GM12878 (cell line): ENCODE measurements at regions not wholly inside any gene's neighbourhood (a gene's known extent, or its start where the extent isn't known, plus 50 kb on each side); places are given as distances from the start of the nearest gene placed in this dataset.

Experiments
- ATAC-seq: fragments of 200-7000 bp; cut with Tn5 transposase; 3 replicates; pipeline ENCODE4 v1.9.1; 2020; ENCODE audit warnings: mild to moderate bottlenecking, moderate library complexity
- BruUV-seq: library from RNA; stranded (reverse); fragments of 400-500 nt; replicated peaks from 2 replicates; lab custom pipeline; 2021; lab: Mats Ljungman, UMichigan
- CTCF ChIA-PET: fragments of 300-600 bp; sonication (Branson Sonifier 250); formaldehyde crosslinking; extraction: SDS; loops from one replicate; lab custom pipeline; 2021; ENCODE audit warnings: inconsistent platforms; lab: Yijun Ruan, JAX
- POLR2A ChIA-PET: fragments of 350-600 bp; formaldehyde crosslinking; extraction: SDS; loops from one replicate; lab custom pipeline; 2021; ENCODE audit warnings: inconsistent platforms; lab: Charles Lee
- RAD21 ChIA-PET: fragments of 300-600 bp; sonication (Branson Sonifier 250); formaldehyde crosslinking; loops from one replicate; lab custom pipeline; 2023; ENCODE audit warnings: antibody characterized with exemption; ENCODE audit not compliant: unreplicated experiment; lab: Charles Lee
- SMC1A ChIA-PET: fragments of 300-600 bp; sonication (Branson Sonifier 250); formaldehyde crosslinking; loops from one replicate; lab custom pipeline; 2023; ENCODE audit not compliant: unreplicated experiment, uncharacterized antibody; lab: Charles Lee
- DNase-seq: peaks from one replicate; pipeline ENCODE4 v3.0.0-alpha.2; 2011; ENCODE audit warnings: low read depth, low spot score
- FAIRE-seq: peaks from 3 replicates; lab custom pipeline; 2011; peaks lifted over from hg19 to GRCh38; lab: Jason Lieb, UNC
- H2AFZ ChIP-seq: 2 replicates; pipeline ENCODE4 v1.6.0; 2011; ENCODE audit warnings: low read depth, low read length, control low read depth; ENCODE audit not compliant: control insufficient read depth
- H3K27ac ChIP-seq: 2 replicates; pipeline ENCODE4 v1.5.1; 2011; ENCODE audit warnings: control low read depth; ENCODE audit not compliant: control insufficient read depth, insufficient read depth
- H3K27me3 ChIP-seq, 2 experiments: replicated peaks in 1 of 2; 2 replicates each; pipeline versions ENCODE4 v1.6.0 to v1.6.1; 2011; ENCODE audit warnings: low read length in 1 of 2; ENCODE audit not compliant: control insufficient read depth in 2 of 2, insufficient read depth in 2 of 2
- H3K36me3 ChIP-seq, 2 experiments: 2 replicates each; pipeline ENCODE4 v1.5.1; 2011; ENCODE audit warnings: low read length in 1 of 2; ENCODE audit not compliant: control insufficient read depth in 2 of 2, insufficient read depth in 2 of 2
- H3K4me1 ChIP-seq: 2 replicates; pipeline ENCODE4 v1.6.1; 2011; ENCODE audit warnings: mild to moderate bottlenecking, low read length, moderate library complexity, mixed read lengths; ENCODE audit not compliant: control insufficient read depth, insufficient read depth
- H3K4me2 ChIP-seq: 2 replicates; pipeline ENCODE4 v1.6.0; 2011; ENCODE audit warnings: control low read depth; ENCODE audit not compliant: control insufficient read depth, insufficient read depth
- H3K4me3 ChIP-seq: fragments of 200-600 bp; sonication (generic); 2 replicates; pipeline ENCODE4 v1.5.1; 2016
- H3K79me2 ChIP-seq: 2 replicates; pipeline ENCODE4 v1.6.0; 2011; ENCODE audit warnings: low read length; ENCODE audit not compliant: control insufficient read depth, insufficient read depth
- H3K9ac ChIP-seq: 2 replicates; pipeline ENCODE4 v1.8.0; 2011; ENCODE audit warnings: low read length, control low read depth, mixed read lengths; ENCODE audit not compliant: control insufficient read depth, insufficient read depth
- H3K9me3 ChIP-seq: replicated peaks from 3 replicates; pipeline ENCODE4 v1.5.1; 2011; ENCODE audit warnings: mild to moderate bottlenecking, low read length; ENCODE audit not compliant: control insufficient read depth, insufficient read depth
- H4K20me1 ChIP-seq: 2 replicates; pipeline ENCODE4 v1.6.0; 2011; ENCODE audit not compliant: control insufficient read depth, insufficient read depth
- ASH2L ChIP-seq: fragments of 300-600, 200-600 bp; sonication (generic); IDR thresholded peaks from 2 replicates; pipeline ENCODE4 v1.6.1; 2017; ENCODE audit warnings: low read depth, mild to moderate bottlenecking, borderline replicate concordance
- E2F4 ChIP-seq: IDR thresholded peaks from 2 replicates; pipeline ENCODE4 v1.6.1; 2012; ENCODE audit warnings: low read depth, low read length, improper control_type of control experiment
- EED ChIP-seq: sonication (generic); IDR thresholded peaks from 2 replicates; pipeline ENCODE4 v1.6.1; 2016; ENCODE audit warnings: antibody characterized with exemption, low read depth
- EP300 ChIP-seq, 2 experiments: fragments of 150-350 bp in 1 of 2; IDR thresholded peaks; 2 replicates each; pipeline ENCODE4 v1.6.1; 2011 to 2012; ENCODE audit warnings: low read depth in 2 of 2, low read length in 2 of 2, borderline replicate concordance in 1 of 2, improper control_type of control experiment in 1 of 2, inconsistent platforms in 1 of 2; ENCODE audit not compliant: control insufficient read depth in 1 of 2
- FOS ChIP-seq: IDR thresholded peaks from 3 replicates; pipeline ENCODE4 v1.6.1; 2011; ENCODE audit warnings: borderline replicate concordance; ENCODE audit not compliant: insufficient read length; ENCODE audit errors: extremely low read depth
- FOXM1 ChIP-seq: IDR thresholded peaks from 2 replicates; pipeline ENCODE4 v1.6.1; 2012; ENCODE audit warnings: low read depth, mild to moderate bottlenecking, inconsistent platforms, low read length, moderate library complexity
- IRF3 ChIP-seq: fragments of 450-650 bp; IDR thresholded peaks from 2 replicates; pipeline ENCODE4 v1.6.1; 2014; ENCODE audit warnings: mild to moderate bottlenecking
- IRF4 ChIP-seq: IDR thresholded peaks from 2 replicates; pipeline ENCODE4 v1.6.1; 2011; ENCODE audit warnings: low read depth, low read length
- MLLT1 ChIP-seq: fragments of 450-650 bp; IDR thresholded peaks from 2 replicates; pipeline ENCODE4 v1.6.1; 2016; ENCODE audit warnings: mild to moderate bottlenecking
- MYB ChIP-seq: fragments of 150-350 bp; IDR thresholded peaks from 2 replicates; pipeline ENCODE4 v1.6.1; 2014; ENCODE audit warnings: mild to moderate bottlenecking, low read depth, low read length, borderline replicate concordance
- NFIC ChIP-seq: IDR thresholded peaks from 2 replicates; pipeline ENCODE4 v1.6.1; 2012; ENCODE audit warnings: low read depth, mild to moderate bottlenecking, inconsistent platforms, low read length, moderate library complexity
- PML ChIP-seq: IDR thresholded peaks from 2 replicates; pipeline ENCODE4 v1.6.1; 2012; ENCODE audit warnings: low read length, inconsistent platforms
- POLR2A ChIP-seq: IDR thresholded peaks from 2 replicates; pipeline ENCODE4 v1.6.1; 2011; ENCODE audit warnings: low read depth, mild to moderate bottlenecking, low read length
- ZBTB33 ChIP-seq: fragments of 450-650 bp; IDR thresholded peaks from 2 replicates; pipeline ENCODE4 v1.6.1; 2017; ENCODE audit warnings: mild to moderate bottlenecking
- ZNF384 ChIP-seq: IDR thresholded peaks from 2 replicates; pipeline ENCODE4 v1.6.1; 2012; ENCODE audit warnings: low read depth, mild to moderate bottlenecking, low read length, improper control_type of control experiment, borderline replicate concordance
- ZNF687 ChIP-seq: fragments of 450-650 bp; IDR thresholded peaks from 2 replicates; pipeline ENCODE4 v1.6.1; 2017; ENCODE audit warnings: mild to moderate bottlenecking, moderate library complexity
- WGBS: methylation state at CpG from one replicate; pipeline ENCODE4 v1.1.6; 2016; ENCODE audit warnings: low lambda C conversion rate; ENCODE audit not compliant: insufficient replicate concordance, insufficient coverage; ENCODE audit errors: missing lambda C conversion rate; 5-methylcytosine and 5-hydroxymethylcytosine counted together
- in situ Hi-C: fragments of 300-500 bp; cut with MboI; formaldehyde crosslinking; loops from 9 replicates; pipeline ENCODE4 v1.14.3; 2018; ENCODE audit warnings: mixed read lengths
- intact Hi-C: fragments of 100-400 bp; cut with micrococcal nuclease; formaldehyde crosslinking; loops from one replicate; pipeline ENCODE4 v1.14.2; 2022; ENCODE audit not compliant: unreplicated experiment

GRCh38 chr10:128528781-128529180 is 402.6 kb upstream of the MKI67 start:
- SMC1A ChIA-PET = no interaction called here
- no peak overlapping the region for H3K4me3 ChIP-seq
- TF ChIP-seq ZBTB33 (no peak), POLR2A (no peak), IRF4 (no peak), MYB (no peak), FOXM1 (no peak), E2F4 (no peak), PML (no peak), MLLT1 (no peak), ASH2L (no peak), IRF3 (no peak), EED (no peak), FOS (no peak), ZNF384 (no peak), NFIC (no peak), ZNF687 (no peak), EP300 (IDR thresholded peaks at IDR 0.05; ENCODE audit: borderline replicate concordance in 1 of 2, control insufficient read depth in 1 of 2, low read depth in 2 of 2, low read length in 2 of 2) (no peak)
- TF ChIP-seq, all 136 proteins: peak for 0
- intact Hi-C loops = no loop called here
- Histone ChIP-seq H3K4me1 (no peaks in the 10 kb centered on the region), H2AFZ (no peak overlapping the region), H3K27ac (no peak overlapping the region), H3K4me2 (no peak overlapping the region), H3K9ac (no peak overlapping the region), H3K79me2 (no peaks in the 10 kb centered on the region), H3K27me3 (peaks cover 0 to 3% of the 10 kb centered on the region in 2 experiments; a peak in 2 of 4 replicates), H3K9me3 (no peaks in the 10 kb centered on the region), H3K36me3 (no peaks in the 10 kb centered on the region), H4K20me1 (no peaks in the 10 kb centered on the region)
- DNase-seq (no peak), ATAC-seq (no peak), FAIRE-seq (no peak)
- no TSS peak for BruUV-seq
- ChIA-PET CTCF (interaction anchor here (0.8 to 1.2 kb wide), 3 partner anchors 9 to 261 kb away, joined by 3 to 4 read pairs (median 3); no protein-coding TSS in a partner anchor), POLR2A (no interaction called here), RAD21 (no interaction called here)
- 33% methylated on average over 11 of the region's 11 CpGs for WGBS
- in situ Hi-C loops = no loop called here
